Effector CD4-positive, alpha-beta T cell (primary cell): ENCODE measurements at regions not wholly inside any gene's neighbourhood (a gene's known extent, or its start where the extent isn't known, plus 50 kb on each side); places are given as distances from the start of the nearest gene placed in this dataset.
"Not testable (repeated sequence)": the region's sequence is repeated elsewhere in the genome, so short reads cannot be mapped to it uniquely, and the experiment has no call there.

ENCODE experiments used
- DNase-seq: peaks from one replicate; pipeline ENCODE4 v3.0.0-alpha.2; 2020

DNA sequence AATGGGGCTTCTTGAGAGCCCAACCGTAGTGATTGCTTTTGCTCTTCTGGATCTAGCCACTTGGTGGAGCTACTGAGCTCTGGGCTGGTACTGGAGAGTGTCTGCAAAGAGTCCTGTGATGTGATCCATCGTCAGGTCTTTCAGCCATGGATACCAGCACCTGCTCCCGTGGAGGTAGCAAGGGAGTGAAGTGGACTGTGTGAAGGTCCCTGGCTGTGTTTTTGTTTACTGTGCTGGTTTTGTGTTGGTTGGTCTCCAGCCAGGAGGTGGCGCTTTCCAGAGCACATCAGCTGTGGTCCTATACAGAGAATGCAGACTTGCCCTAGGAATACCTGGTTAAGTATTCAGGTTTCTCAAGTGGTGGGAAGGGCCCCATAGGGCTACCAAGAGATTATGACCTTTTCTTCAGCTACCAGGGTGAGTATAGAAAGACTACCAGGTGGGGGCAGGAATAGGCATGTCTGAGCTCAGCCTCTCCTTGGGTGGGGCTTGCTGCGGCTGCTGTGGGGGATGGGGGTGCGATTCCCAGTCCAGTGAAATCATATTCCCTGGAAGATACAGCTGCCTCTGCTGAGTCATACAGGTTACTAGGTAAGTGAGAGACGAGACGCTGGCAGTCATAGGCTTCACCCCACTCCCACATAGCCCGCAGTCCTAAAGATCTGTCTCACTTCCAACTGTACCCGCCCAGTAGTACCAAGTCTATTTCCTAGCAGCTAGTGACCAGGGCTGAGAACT is 733.7 kb downstream of the ZNF385D start:
- DNase-seq: no peak

DNA sequence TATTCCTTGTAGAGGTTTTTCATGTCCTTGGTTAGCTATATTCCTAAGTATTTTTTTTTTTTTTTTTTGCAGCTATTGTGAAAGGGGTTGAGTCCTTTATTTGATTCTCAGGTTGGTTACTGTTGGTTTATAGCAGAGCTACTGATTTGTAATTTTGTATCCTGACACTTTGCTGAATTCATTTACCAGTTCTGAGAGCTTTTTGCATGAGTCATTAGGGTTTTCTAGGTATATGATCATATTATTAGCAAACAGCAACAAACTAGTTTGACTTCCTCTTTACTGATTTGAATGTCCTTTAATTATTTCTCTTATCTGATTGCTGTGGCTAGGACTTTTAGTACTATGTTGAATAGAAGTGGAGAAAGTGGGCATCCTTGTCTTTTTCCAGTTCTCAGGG is 737.4 kb downstream of the ZNF385D start:
- no peak for DNase-seq

DNA sequence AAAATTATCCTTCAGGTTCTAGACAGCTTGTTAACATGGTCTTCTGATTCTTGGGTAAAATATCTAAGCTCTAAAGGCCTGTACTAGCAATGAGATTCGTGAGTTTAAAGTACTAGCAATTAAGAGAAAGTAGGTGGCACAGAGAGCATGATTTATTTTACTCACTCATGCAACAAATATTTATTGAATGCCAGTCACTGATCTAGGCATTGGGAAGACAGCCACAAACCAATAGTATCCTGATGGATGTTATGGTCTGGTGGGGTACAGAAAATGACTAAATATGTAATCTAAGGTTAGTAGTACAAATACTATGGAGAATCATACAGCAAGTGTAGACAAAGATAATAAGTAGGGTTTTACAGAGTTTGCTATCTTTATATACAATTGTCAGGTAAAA is 751.3 kb downstream of the ZNF385D start:
- DNase-seq: no peak

DNA sequence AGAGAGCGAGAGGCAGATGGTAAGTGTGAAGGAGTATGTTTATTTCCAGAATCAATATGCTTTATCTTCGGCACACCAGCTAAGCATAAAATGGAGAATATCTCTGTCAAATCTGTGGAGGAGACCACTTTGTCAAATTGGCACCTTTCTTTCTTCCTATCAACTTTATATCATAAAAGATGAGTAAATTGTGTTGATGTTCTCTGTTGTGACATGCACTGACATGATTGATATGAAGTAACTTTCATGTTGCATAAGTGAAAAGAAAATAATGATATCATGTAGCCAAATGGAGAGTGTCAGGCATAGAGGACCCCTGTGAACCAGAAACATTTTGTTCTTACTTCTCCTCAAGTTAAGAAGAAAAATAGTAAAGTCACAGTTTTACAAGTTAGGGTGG is 753.8 kb downstream of the ZNF385D start:
- no peak for DNase-seq

DNA sequence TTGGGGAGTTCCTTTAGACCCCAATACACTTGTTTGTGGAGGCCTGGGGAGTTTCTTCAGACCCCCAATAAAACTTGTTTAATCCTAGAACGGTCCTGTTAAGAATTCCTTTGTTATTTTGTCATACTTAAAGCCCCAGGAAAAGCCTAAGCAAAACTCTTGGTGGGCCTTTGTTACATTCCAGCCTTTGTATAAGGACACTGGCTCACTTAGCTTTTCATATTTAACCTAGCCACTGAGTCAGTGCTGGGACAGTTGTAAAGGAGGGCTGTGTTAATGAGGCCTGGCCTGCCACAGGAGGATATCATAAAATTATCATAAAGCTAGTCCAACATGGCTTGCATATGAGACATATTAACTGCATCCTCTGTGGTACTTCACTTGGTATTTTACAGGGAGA is 760.1 kb downstream of the ZNF385D start:
- DNase-seq: no peak

DNA sequence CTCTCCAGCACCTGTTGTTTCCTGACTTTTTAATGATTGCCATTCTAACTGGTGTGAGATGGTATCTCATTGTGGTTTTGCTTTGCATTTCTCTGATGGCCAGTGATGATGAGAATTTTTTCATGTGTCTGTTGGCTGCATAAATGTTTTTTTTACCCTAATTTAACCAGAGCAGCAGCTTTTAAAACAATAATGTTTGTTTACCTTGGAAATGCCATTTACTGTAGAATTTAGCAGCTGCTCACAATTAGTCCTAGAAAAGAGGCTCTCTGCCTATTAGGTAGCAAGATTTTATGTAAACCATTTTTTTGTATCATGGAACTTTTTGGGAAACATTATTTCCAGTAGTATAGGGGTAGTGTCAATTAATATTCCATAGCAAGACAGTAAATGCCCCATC is 761.4 kb downstream of the ZNF385D start:
- DNase-seq: not testable (repeated sequence)

DNA sequence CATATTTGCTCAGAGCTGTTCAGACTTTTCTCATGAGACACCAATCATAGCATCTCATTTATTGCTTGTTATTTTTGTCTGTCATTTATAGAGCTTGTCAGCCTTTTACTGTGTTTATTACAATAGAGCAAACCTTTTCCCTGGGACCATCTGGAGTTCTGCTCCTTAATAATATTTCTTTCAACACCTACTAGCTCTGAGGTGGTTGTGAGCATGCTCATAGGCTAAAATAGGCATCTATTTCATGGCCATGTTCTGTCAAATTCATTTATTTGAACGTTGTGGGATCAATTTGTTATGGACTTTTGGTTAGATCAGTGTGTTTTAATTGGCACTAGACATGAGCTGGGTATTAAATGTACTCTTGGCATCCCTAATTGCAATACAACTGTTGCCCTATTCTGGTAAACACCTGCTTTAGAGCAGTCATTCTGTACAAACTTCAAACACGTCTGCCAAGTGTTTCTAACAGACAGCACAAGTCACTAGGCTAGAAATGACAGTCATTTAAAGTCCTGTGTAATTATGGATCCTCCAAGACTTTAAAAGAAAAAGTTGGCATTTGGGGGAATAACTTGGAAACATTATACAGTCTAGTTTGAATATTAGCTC is 766.3 kb downstream of the ZNF385D start:
- no peak for DNase-seq

DNA sequence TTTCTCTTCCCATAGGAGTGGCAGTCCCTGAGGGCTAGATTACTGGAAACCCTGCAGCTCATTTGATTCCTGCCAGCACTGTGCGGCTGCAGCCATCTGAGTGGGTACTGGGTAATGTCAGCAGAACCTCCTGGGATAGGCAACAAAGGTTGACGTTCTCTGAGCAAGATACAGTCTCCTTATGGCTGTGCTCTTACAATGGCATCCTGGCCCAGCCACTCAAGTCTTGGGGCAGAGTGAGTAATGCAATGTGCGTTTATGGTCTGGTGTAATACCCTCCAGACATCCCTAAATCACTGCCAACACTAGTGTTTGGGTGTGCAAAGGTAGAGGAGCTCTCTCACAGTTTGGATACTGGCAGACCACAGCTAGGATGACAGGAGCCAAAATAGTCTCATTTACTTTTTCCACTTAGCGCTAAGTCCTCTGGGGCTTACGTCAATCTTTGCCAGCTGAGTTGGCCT is 775.8 kb downstream of the ZNF385D start:
- no peak for DNase-seq

DNA sequence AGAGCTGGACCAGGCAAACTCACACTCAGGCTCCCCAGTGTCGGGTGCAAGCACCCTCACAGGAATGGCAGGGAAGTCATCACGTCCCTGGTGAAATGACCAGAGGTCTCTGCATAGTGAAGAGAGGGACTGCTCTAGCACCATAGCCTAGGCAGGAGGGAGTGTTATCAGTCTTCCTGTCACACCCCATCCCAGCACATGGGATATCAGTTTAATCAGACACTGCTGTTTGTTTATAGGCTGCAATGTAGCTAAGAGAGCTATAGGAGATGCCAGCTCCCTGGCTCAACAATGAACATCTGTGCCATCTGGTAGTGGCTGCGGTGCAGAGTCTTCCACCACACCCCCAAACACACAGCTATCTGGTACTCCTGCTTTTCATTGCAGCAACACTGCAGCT is 776.6 kb downstream of the ZNF385D start:
- no peak for DNase-seq

DNA sequence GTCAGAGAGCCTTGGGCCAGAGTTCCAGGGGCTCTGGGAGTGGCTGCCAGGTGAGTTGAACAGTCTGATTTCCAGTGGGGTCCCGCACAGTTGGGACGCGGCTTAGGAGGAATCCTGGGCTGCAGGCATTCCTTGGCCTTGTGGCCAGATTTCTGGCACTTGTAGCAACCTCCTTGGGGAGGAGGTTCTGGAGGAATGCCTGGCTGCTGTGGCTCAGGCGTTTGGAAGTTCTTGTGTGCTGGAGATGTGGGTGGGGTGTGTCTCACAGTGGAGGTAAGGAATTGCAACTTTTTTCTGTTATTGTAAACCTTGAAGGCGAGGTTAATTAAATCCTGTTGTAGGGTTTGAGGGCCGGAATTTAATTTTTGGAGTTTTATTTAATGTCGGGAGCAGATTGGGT is 780.2 kb downstream of the ZNF385D start:
- not testable (repeated sequence) for DNase-seq

DNA sequence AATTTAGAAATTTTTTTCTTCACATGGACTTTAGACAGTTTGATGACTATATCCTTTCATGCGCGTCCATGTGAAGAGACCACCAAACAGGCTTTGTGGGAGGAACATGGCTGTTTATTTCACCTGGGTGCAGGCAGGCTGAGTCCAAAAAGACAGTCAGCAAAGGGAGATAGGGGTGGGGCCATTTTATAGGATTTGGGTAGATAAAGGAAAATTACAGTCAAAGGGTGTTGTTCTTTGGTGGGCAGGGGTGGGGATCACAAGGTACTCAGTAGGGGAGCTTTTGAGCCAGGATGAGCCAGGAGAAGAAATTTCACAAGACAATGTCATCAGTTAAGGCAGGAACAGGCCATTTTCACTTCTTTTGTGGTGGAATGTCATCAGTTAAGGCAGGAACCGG is 781.5 kb upstream of the SGO1 start:
- not testable (repeated sequence) for DNase-seq

DNA sequence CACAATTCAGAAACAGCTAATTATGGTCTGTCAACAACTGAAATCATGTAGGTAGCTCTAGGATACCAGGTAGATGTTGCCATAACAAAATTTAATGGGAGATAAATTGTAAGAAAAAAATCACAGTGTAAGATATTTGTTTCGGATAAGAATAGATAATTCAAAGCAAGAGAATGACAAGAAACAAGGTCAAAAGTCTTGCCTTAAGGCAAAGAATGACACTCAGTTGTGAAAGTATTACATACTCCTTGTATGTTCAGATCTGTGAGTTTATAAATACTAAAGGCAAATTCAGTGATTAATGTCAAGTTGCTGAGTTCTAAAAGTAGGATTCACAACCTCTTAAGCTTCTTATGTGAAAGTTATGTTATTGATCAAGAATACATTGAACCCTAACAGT is 772.2 kb upstream of the SGO1 start:
- no peak for DNase-seq

DNA sequence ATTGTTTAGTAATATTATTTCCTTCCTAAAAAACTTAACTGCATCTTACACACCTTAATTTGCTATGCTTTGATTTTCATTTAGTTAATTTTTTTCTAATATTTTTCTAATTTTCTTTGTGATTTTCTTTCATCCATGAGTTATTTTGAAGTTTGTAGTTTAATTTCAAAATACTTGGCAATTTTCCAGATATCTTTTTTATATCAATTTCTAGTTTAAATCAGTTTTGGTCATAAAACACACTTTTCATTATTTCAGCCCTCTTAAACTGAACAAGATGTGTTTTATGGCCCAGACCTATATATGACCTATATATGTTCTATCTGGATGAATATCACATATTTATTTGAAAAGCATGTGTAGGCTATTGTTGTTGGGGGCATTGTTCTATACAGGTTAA is 759.9 kb upstream of the SGO1 start:
- no peak for DNase-seq

DNA sequence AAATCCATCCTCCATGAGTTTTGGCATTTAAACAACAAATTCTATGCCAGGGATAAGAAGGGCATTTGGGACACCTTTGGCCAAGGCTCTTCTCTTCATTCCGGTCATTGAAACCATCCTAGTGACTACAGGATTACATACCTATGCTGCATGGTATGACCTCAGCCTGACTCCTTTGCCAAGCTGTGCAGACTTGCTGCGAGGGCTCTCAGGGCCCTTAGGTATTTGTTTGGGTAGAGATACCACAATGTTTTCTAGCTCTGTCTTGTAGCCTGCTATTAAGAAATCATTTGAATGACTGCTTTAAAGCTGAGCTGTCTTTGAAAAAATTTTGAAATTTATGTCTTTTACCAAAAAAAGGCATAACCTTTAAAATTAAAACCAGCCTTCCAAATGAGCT is 749.8 kb upstream of the SGO1 start:
- DNase-seq: no peak

DNA sequence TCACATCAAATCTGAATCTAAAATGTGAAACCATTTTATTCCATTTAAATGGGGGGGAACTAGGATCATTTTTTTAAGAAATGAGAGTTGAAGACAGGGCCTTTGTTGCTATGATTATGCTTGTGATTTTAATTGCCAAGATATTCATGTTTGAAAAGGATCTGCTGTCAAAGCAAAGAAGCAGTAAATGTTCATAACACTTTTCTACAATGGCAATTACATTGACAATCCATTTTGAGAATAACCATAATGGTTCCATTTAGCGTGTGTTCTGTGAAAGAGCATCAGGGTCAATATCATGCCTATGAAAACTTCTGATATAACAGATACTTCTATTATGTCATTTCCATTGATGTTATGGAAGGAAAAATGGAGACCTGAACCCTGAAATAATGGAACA is 745.8 kb upstream of the SGO1 start:
- no peak for DNase-seq

DNA sequence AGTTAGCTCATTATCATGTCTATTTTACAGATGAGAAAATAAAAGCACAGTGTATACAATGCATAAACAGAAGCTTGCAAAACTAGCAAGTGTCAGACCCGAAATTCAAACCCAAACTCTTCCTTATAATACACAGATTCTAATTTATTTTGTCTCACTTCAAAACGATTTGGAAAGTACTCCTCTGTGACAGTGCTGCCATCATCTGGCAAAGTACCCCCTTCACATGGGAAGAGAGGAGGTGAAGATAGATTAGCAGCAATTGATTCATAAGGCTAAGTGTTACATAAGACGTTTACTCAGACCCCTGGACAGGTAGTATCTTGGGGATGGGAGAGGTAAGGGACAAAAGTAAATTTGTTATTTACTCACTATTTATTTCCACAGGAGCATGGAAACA is 744.0 kb upstream of the SGO1 start:
- no peak for DNase-seq

DNA sequence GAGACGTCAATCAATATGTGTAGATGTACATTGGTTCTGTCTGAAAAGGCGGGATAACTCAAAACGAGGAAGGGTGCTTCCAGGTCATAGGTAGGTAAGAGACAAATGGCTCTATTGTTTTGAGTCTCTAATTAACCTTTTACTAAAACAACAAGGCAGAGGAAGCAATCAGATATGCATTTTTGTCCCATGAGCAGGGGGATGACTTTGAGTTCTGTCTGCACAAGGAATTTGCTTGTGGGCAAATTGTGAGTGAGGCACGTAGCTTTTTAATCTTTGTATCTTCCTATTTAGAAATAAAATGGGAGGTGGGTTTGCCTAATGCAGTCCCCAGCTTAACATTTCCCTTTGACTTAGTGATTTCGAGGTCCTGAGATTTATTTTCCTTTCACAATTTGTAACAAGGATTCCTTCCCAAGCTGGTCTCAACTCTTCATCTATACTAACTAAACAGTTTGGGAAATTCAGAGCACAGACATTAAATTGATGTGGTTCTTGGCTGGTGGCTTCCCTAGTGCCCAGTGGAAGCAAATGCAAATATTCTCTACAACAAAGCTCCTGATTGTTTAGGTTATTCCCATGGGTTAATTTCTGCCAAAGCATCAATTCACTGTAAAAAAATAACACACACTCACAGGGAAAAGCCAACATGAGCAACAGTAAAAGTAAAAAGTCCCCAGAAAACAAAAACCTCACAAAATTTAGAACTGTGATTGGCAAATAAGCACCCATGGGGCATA is 738.8 kb upstream of the SGO1 start:
- no peak for DNase-seq

DNA sequence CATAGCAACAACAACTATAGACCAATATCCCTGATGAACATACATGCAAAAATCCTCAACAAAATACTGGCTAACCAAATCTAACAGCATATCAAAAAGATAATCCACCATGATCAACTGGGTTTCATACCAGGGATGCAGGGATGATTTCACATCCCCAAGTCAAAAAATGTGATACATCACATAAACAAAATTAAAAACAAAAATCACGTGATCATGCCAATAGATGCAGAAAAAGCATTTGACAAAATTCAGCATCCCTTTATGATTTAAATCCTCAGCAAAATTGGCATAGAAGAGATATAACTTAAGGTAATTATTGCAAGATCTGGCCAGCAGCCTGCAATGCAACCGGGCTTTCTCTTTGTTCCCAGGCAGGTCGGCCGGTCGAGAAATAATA is 735.1 kb upstream of the SGO1 start:
- not testable (repeated sequence) for DNase-seq

DNA sequence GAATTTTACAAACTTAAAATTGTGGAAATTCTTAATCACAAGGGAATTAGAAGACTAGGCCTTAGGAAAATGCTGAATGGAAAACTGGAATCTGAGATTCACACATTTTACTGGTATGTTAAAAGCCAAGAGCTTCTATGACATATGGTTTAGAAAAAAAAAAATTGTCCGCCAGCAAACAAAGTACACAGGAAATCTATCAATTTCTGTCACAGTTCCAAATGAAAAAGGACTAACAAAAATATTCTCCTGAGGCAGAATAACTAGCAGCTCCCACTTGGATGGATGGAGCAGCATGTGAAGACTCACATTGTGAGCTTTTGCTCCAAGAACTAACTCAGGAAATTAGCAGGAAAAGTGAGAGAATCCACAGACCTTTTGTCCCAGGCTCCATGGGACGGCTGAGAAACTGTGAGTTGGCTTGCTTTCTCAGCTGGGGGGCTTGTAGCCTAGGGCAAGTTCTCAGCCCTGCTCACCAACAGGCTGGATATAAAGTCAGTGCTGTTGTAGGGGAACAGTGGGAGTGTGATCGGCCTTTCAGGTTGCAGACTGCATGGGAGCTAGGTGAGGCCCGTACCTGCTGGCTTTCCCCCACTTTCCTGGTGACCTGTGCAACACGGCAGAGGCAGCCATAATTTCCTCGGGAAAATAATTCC is 731.1 kb upstream of the SGO1 start:
- no peak for DNase-seq

DNA sequence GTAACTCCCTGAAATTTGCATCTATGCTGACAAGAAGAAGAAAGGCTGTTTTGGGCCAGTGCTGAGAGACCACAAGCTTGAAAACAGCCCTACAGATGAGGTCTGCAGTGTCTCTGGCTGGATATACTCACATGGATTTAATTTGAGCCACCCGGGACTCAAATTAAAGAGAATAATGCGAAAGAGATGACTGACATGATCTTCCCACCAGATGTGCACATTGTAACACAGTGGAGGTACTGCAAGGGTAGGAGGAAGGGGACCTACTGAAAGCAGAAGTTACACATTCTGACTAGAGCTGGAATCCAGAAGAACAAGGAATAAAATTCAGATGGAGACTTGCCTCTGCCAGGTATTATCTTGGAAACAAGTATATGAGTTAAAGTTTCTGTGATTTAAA is 728.3 kb upstream of the SGO1 start:
- no peak for DNase-seq

DNA sequence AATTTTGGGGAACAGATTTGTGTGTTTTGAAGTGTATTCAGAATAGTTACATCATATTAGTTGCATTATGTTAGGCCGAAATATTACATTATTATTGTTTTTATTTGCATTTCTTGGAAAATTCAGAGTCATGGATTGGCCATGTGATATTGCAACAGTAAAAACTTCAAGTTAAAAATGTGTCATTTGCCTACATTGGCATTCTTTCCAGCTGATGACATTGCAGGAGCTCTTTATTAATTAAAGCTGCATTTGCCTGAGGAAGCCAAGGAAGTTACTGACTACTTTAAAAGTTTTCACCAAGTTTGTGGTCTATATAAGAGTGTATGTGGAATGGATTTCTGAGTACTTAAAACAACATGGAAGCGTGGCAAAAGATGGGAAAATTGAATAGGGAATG is 726.4 kb upstream of the SGO1 start:
- DNase-seq: no peak

DNA sequence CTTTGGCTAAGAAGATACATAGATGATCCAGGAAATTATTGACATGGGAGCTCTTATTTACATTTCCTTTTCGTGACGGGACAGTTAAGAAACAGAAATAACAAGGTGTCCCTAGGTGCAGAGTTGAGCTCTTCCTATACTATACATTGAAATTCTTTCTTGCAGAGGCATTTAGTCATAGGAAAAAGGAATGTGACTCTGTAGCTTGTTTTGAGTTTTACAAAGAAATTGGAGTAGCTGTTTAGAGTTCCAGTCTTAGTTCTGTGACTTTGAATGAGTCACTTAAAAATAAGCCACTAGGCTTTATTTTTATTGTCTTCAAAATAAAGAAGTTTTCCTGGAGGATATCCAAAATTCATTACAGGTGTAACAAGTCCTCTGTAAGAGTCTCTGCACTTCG is 723.5 kb upstream of the SGO1 start:
- DNase-seq: no peak

DNA sequence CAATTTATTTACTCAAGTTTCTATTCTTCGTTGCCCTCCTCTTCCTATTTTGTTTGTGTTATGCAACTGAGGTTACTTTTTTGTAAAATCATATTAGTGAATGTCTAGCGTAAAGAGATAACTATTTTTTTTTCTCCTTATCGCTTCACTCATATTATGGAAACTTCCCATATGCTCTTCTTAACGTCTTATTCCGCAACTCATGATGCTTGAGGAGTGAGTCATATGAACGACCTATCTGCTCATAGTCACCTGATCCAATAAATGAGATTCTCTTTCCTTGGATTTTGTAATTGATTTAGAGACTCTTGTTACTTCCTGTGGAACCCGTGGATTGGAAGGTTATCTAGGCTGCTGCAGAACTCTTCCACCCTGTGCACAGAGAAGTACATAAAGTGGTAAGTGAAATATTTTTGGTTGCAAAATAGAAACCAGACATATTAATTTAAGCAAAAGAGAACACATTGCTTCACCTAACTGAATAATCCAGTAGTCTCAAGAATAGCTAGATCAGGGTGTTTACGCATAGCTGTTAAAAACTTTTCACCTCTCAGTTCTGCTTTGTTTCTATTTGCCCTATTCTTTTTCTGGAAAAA is 719.3 kb upstream of the SGO1 start:
- DNase-seq: no peak
